AML-193 (cell line): ENCODE measurements at regions not wholly inside any gene's neighbourhood (a gene's known extent, or its start where the extent isn't known, plus 50 kb on each side); places are given as distances from the start of the nearest gene placed in this dataset.
"Not testable (repeated sequence)": the region's sequence is repeated elsewhere in the genome, so short reads cannot be mapped to it uniquely, and the experiment has no call there.

ENCODE experiments used
- DNase-seq, 2 experiments: peaks; one replicate each; lab custom pipeline; 2025; lab: John Stamatoyannopoulos, UW

- no peak for DNase-seq
Measured at GRCh38 chr14:84442521-84442920, 1087.4 kb upstream of the FLRT2 start.

GRCh38 chr14:84445486-84445885, 1084.5 kb upstream of the FLRT2 start:
- DNase-seq: no peak

GRCh38 chr14:84446250-84446649, 1083.7 kb upstream of the FLRT2 start:
- DNase-seq: no peak

GRCh38 chr14:84453307-84453950, 1076.5 kb upstream of the FLRT2 start:
- no peak for DNase-seq

- DNase-seq: no peak
Measured at GRCh38 chr14:84454114-84454513, 1075.8 kb upstream of the FLRT2 start.

- DNase-seq: no peak
Measured at GRCh38 chr14:84456946-84457345, 1073.0 kb upstream of the FLRT2 start.

GRCh38 chr14:84458881-84459280, 1071.1 kb upstream of the FLRT2 start:
- no peak for DNase-seq

GRCh38 chr14:84465880-84466279, 1064.1 kb upstream of the FLRT2 start:
- DNase-seq: no peak

- DNase-seq: no peak
Measured at GRCh38 chr14:84468153-84468552, 1061.8 kb upstream of the FLRT2 start.

- no peak for DNase-seq
Measured at GRCh38 chr14:84477996-84478395, 1051.9 kb upstream of the FLRT2 start.

GRCh38 chr14:84482256-84483071, 1047.5 kb upstream of the FLRT2 start:
- no peak for DNase-seq

- DNase-seq: no peak
Measured at GRCh38 chr14:84483072-84483420, 1046.9 kb upstream of the FLRT2 start.

- DNase-seq: not testable (repeated sequence)
Measured at GRCh38 chr14:84484243-84484642, 1045.7 kb upstream of the FLRT2 start.

- no peak for DNase-seq
Measured at GRCh38 chr14:84485036-84485435, 1044.9 kb upstream of the FLRT2 start.

- DNase-seq: no peak
Measured at GRCh38 chr14:84490081-84490480, 1039.9 kb upstream of the FLRT2 start.

- DNase-seq: no peak
Measured at GRCh38 chr14:84492685-84493084, 1037.3 kb upstream of the FLRT2 start.

GRCh38 chr14:84493779-84494178, 1036.2 kb upstream of the FLRT2 start:
- DNase-seq: no peak

GRCh38 chr14:84496677-84497076, 1033.3 kb upstream of the FLRT2 start:
- DNase-seq: no peak

GRCh38 chr14:84512823-84513222, 1017.1 kb upstream of the FLRT2 start:
- not testable (repeated sequence) for DNase-seq

- DNase-seq: no peak
Measured at GRCh38 chr14:84519836-84520235, 1010.1 kb upstream of the FLRT2 start.

GRCh38 chr14:84520711-84521338, 1009.1 kb upstream of the FLRT2 start:
- no peak for DNase-seq

GRCh38 chr14:84523746-84524145, 1006.2 kb upstream of the FLRT2 start:
- DNase-seq: no peak

- no peak for DNase-seq
Measured at GRCh38 chr14:84527706-84528105, 1002.2 kb upstream of the FLRT2 start.
